ENCODE measurements at regions not wholly inside any gene's neighbourhood (a gene's known extent, or its start where the extent isn't known, plus 50 kb on each side); places are given as distances from the start of the nearest gene placed in this dataset.
A peak's percentile ranks its signal among the peaks of the same experiment; 100 is the strongest.
"Not testable (repeated sequence)": the region's sequence is repeated elsewhere in the genome, so short reads cannot be mapped to it uniquely, and the experiment has no call there.

GRCh38 chr15:36449662-36450145 lies 129.7 kb upstream of the CDIN1 start:
- TF ChIP-seq CTCF (IDR thresholded peaks at IDR 0.05; ENCODE audit: low read depth, low read length, missing control alignments), result no peak
- DNase-seq (ENCODE audit: low read depth), result no peak
- in situ Hi-C loops (cut with HindIII; ENCODE audit: low sequenced_read_pairs), result no loop called here
- no peak overlapping the region for H3K4me3 ChIP-seq (ENCODE audit: low read depth, low read length)

- in situ Hi-C loops (cut with HindIII; ENCODE audit: low sequenced_read_pairs); H3K4me3 ChIP-seq (ENCODE audit: low read depth, low read length); DNase-seq (ENCODE audit: low read depth): not testable (repeated sequence)
These were observed 125.2 kb upstream of the CDIN1 start for GRCh38 chr15:36454244-36454643.

GRCh38 chr15:36458411-36458810 lies 121.0 kb upstream of the CDIN1 start:
- in situ Hi-C loops (cut with HindIII; ENCODE audit: low sequenced_read_pairs), result no loop called here
- TF ChIP-seq CTCF (IDR thresholded peaks at IDR 0.05; ENCODE audit: low read depth, low read length, missing control alignments), result no peak
- H3K4me3 ChIP-seq (ENCODE audit: low read depth, low read length), result no peak overlapping the region
- peak; percentile 16 for DNase-seq (ENCODE audit: low read depth)

GRCh38 chr15:36465304-36465703 lies 114.1 kb upstream of the CDIN1 start:
- H3K4me3 ChIP-seq (ENCODE audit: low read depth, low read length), result no peak overlapping the region
- no peak for DNase-seq (ENCODE audit: low read depth)
- no peak for TF ChIP-seq CTCF (IDR thresholded peaks at IDR 0.05; ENCODE audit: low read depth, low read length, missing control alignments)
- in situ Hi-C loops (cut with HindIII; ENCODE audit: low sequenced_read_pairs), result no loop called here

- TF ChIP-seq CTCF (IDR thresholded peaks at IDR 0.05; ENCODE audit: low read depth, low read length, missing control alignments), result no peak
- in situ Hi-C loops (cut with HindIII; ENCODE audit: low sequenced_read_pairs), result no loop called here
- no peak overlapping the region for H3K4me3 ChIP-seq (ENCODE audit: low read depth, low read length)
- peak; percentile 95 for DNase-seq (ENCODE audit: low read depth)
These were observed 110.7 kb upstream of the CDIN1 start for GRCh38 chr15:36468746-36469145.

GRCh38 chr15:36469311-36469966 lies 110.0 kb upstream of the CDIN1 start:
- TF ChIP-seq CTCF (IDR thresholded peaks at IDR 0.05; ENCODE audit: low read depth, low read length, missing control alignments), result no peak
- in situ Hi-C loops (cut with HindIII; ENCODE audit: low sequenced_read_pairs), result no loop called here
- no peak overlapping the region for H3K4me3 ChIP-seq (ENCODE audit: low read depth, low read length)
- DNase-seq (ENCODE audit: low read depth), result peak; percentile 29

GRCh38 chr15:36472672-36473071 lies 106.8 kb upstream of the CDIN1 start:
- TF ChIP-seq CTCF (IDR thresholded peaks at IDR 0.05; ENCODE audit: low read depth, low read length, missing control alignments), result no peak
- in situ Hi-C loops (cut with HindIII; ENCODE audit: low sequenced_read_pairs), result no loop called here
- no peak for DNase-seq (ENCODE audit: low read depth)
- no peak overlapping the region for H3K4me3 ChIP-seq (ENCODE audit: low read depth, low read length)
